ES-I3 (cell line): ENCODE measurements at regions not wholly inside any gene's neighbourhood (a gene's known extent, or its start where the extent isn't known, plus 50 kb on each side); places are given as distances from the start of the nearest gene placed in this dataset.

Experiments used
- H3K36me3 ChIP-seq: 2 replicates; pipeline ENCODE4 v1.6.1; 2013; ENCODE audit warnings: mild to moderate bottlenecking, low read length, control low read depth, moderate library complexity; ENCODE audit not compliant: insufficient read depth
- H3K4me1 ChIP-seq: 2 replicates; pipeline ENCODE4 v1.6.1; 2013; ENCODE audit warnings: mild to moderate bottlenecking, control low read depth, low read length; ENCODE audit not compliant: insufficient read depth
- H3K9ac ChIP-seq: 2 replicates; pipeline ENCODE4 v1.6.1; 2013; ENCODE audit warnings: low read depth, mild to moderate bottlenecking, low read length, moderate library complexity
- H3K9me3 ChIP-seq: 2 replicates; pipeline ENCODE4 v1.6.1; 2013; ENCODE audit warnings: mild to moderate bottlenecking, low read length, moderate library complexity; ENCODE audit not compliant: control insufficient read depth, insufficient read depth

GRCh38 chr5:176171171-176171760 is 67.0 kb upstream of the SIMC1 start:
- H3K4me1 ChIP-seq, result peaks cover 14% of the 10 kb centered on the region; the same call in 1 of the 2 replicates
- no peak overlapping the region for H3K9ac ChIP-seq
- no peaks in the 10 kb centered on the region for H3K9me3 ChIP-seq
- no peaks in the 10 kb centered on the region for H3K36me3 ChIP-seq

- Histone ChIP-seq H3K9ac (no peak overlapping the region), H3K9me3 (no peaks in the 10 kb centered on the region), H3K36me3 (no peaks in the 10 kb centered on the region)
These were observed 66.0 kb upstream of the SIMC1 start for GRCh38 chr5:176172246-176172645.

GRCh38 chr5:176173647-176174046 is 64.6 kb upstream of the SIMC1 start:
- no peaks in the 10 kb centered on the region for H3K36me3 ChIP-seq
- no peaks in the 10 kb centered on the region; the same call in 1 of the 2 replicates for H3K9me3 ChIP-seq
- H3K4me1 ChIP-seq, result peaks cover 2% of the 10 kb centered on the region; the same call in 1 of the 2 replicates

More at GRCh38 chr5:176172246-176172645, 66.0 kb upstream of the SIMC1 start:
- peaks cover 10% of the 10 kb centered on the region; the same call in 1 of the 2 replicates for H3K4me1 ChIP-seq

GRCh38 chr5:176174345-176175025 is 63.7 kb upstream of the SIMC1 start:
- Histone ChIP-seq H3K9me3 (no peaks in the 10 kb centered on the region; the same call in 1 of the 2 replicates), H3K4me1 (no peaks in the 10 kb centered on the region), H3K9ac (no peak overlapping the region), H3K36me3 (no peaks in the 10 kb centered on the region)

More at GRCh38 chr5:176173647-176174046, 64.6 kb upstream of the SIMC1 start:
- H3K9ac ChIP-seq, result no peak overlapping the region

- Histone ChIP-seq H3K36me3 (no peaks in the 10 kb centered on the region), H3K9me3 (no peaks in the 10 kb centered on the region; the same call in 1 of the 2 replicates), H3K9ac (no peak overlapping the region), H3K4me1 (no peaks in the 10 kb centered on the region)
These were observed 62.9 kb upstream of the SIMC1 start for GRCh38 chr5:176175101-176175852.

- H3K36me3 ChIP-seq, result no peaks in the 10 kb centered on the region
- no peaks in the 10 kb centered on the region; the same call in 1 of the 2 replicates for H3K9me3 ChIP-seq
- H3K9ac ChIP-seq, result no peak overlapping the region
- no peaks in the 10 kb centered on the region for H3K4me1 ChIP-seq
These were observed 62.0 kb upstream of the SIMC1 start for GRCh38 chr5:176176231-176176630.

GRCh38 chr5:176178789-176179188 is 59.4 kb upstream of the SIMC1 start:
- H3K4me1 ChIP-seq, result no peaks in the 10 kb centered on the region
- H3K36me3 ChIP-seq, result no peaks in the 10 kb centered on the region
- no peaks in the 10 kb centered on the region; the same call in 1 of the 2 replicates for H3K9me3 ChIP-seq
- no peak overlapping the region for H3K9ac ChIP-seq

- H3K36me3 ChIP-seq, result no peaks in the 10 kb centered on the region
- H3K9me3 ChIP-seq, result no peaks in the 10 kb centered on the region; the same call in 1 of the 2 replicates
- H3K9ac ChIP-seq, result no peak overlapping the region
- no peaks in the 10 kb centered on the region for H3K4me1 ChIP-seq
These were observed 57.9 kb upstream of the SIMC1 start for GRCh38 chr5:176180339-176180738.

- Histone ChIP-seq H3K9ac (no peak overlapping the region), H3K4me1 (no peaks in the 10 kb centered on the region), H3K36me3 (no peaks in the 10 kb centered on the region), H3K9me3 (no peaks in the 10 kb centered on the region; the same call in 1 of the 2 replicates)
These were observed 57.4 kb upstream of the SIMC1 start for GRCh38 chr5:176180781-176181180.

GRCh38 chr5:176181271-176181855 is 56.9 kb upstream of the SIMC1 start:
- no peaks in the 10 kb centered on the region for H3K4me1 ChIP-seq
- H3K9ac ChIP-seq, result no peak overlapping the region
- H3K9me3 ChIP-seq, result no peaks in the 10 kb centered on the region; the same call in 1 of the 2 replicates
- H3K36me3 ChIP-seq, result no peaks in the 10 kb centered on the region

- no peaks in the 10 kb centered on the region for H3K36me3 ChIP-seq
- no peaks in the 10 kb centered on the region for H3K9me3 ChIP-seq
- no peak overlapping the region for H3K9ac ChIP-seq
- no peaks in the 10 kb centered on the region for H3K4me1 ChIP-seq
These were observed 54.7 kb upstream of the SIMC1 start for GRCh38 chr5:176183321-176184074.

- no peaks in the 10 kb centered on the region for H3K9me3 ChIP-seq
These were observed 53.6 kb upstream of the SIMC1 start for GRCh38 chr5:176184608-176185132.

GRCh38 chr5:176185133-176185733 is 53.0 kb upstream of the SIMC1 start:
- H3K36me3 ChIP-seq, result no peaks in the 10 kb centered on the region
- no peaks in the 10 kb centered on the region for H3K4me1 ChIP-seq
- no peak overlapping the region for H3K9ac ChIP-seq
- no peaks in the 10 kb centered on the region for H3K9me3 ChIP-seq

More at GRCh38 chr5:176184608-176185132, 53.6 kb upstream of the SIMC1 start:
- Histone ChIP-seq H3K9ac (no peak overlapping the region), H3K4me1 (no peaks in the 10 kb centered on the region), H3K36me3 (no peaks in the 10 kb centered on the region)
